Ishikawa (cell line): ENCODE measurements at regions not wholly inside any gene's neighbourhood (a gene's known extent, or its start where the extent isn't known, plus 50 kb on each side); places are given as distances from the start of the nearest gene placed in this dataset.

Experiments
- CEBPB ChIP-seq: IDR thresholded peaks from 2 replicates; pipeline ENCODE4 v1.6.1; 2012
- CREB1 ChIP-seq: IDR thresholded peaks from 2 replicates; pipeline ENCODE4 v1.6.1; 2012; ENCODE audit warnings: low read depth
- EGR1 ChIP-seq: IDR thresholded peaks from 2 replicates; pipeline ENCODE4 v1.6.1; 2012
- EP300 ChIP-seq: IDR thresholded peaks from 2 replicates; pipeline ENCODE4 v1.6.1; 2012; ENCODE audit warnings: borderline replicate concordance
- FOXM1 ChIP-seq: IDR thresholded peaks from 2 replicates; pipeline ENCODE4 v1.6.1; 2012; ENCODE audit warnings: low read depth, borderline replicate concordance
- NFIC ChIP-seq: IDR thresholded peaks from 2 replicates; pipeline ENCODE4 v1.6.1; 2012
- RAD21 ChIP-seq: IDR thresholded peaks from 2 replicates; pipeline ENCODE4 v1.6.1; 2012; ENCODE audit warnings: low read depth
- TAF1 ChIP-seq: IDR thresholded peaks from 2 replicates; pipeline ENCODE4 v1.6.1; 2012; ENCODE audit warnings: low read depth, mild to moderate bottlenecking
- TCF12 ChIP-seq: IDR thresholded peaks from 2 replicates; pipeline ENCODE4 v1.6.1; 2012; ENCODE audit warnings: low read depth
- TEAD4 ChIP-seq: IDR thresholded peaks from 2 replicates; pipeline ENCODE4 v1.6.1; 2012
- YY1 ChIP-seq: IDR thresholded peaks from 2 replicates; pipeline ENCODE4 v1.6.1; 2012; ENCODE audit warnings: low read depth
- ZBTB7A ChIP-seq: IDR thresholded peaks from 2 replicates; pipeline ENCODE4 v1.6.1; 2012; ENCODE audit warnings: low read depth
- TF ChIP-seq, protein P1 (sequence below): IDR thresholded peaks from 2 replicates; pipeline ENCODE4 v1.6.1; 2012
- TF ChIP-seq, protein P2 (sequence below): IDR thresholded peaks from 2 replicates; pipeline ENCODE4 v1.6.1; 2012; ENCODE audit warnings: low read depth, mild to moderate bottlenecking
- TF ChIP-seq, protein P3 (sequence below): IDR thresholded peaks from 2 replicates; pipeline ENCODE4 v1.6.1; 2012

DNA sequence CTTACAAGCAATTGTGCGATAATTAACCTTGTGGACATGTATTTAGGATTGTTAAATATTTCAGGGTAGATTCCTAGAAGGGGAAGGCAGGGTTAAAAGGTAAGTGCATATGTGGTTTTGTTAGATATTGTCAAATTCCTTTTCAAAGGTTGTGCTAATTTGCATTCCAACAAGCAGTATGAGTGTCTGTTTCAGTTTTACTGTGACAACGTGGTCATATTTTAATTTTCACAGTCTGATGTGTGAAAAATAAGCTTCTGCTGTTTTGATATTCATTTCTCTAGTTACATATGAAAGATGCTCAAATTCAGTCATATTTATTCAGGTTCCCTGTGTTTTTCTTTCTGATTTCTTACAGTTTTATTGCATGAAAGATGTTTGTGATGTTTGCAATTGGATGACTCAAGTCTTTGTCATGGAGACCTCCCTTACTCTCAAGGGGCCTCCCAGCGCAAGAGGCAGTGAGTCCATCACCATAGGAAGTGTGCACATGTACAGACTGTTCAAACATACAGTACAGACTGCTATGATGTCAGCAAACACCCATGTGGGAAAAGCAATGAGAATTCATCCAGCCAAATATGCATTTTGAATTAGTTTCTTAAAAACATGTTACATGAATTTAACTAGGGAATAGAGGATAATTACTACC is 310.8 kb downstream of the GALR1 start:
- TF ChIP-seq TEAD4 = no peak
- TF ChIP-seq RAD21 = no peak
- no peak for TF ChIP-seq EP300
- no peak for TF ChIP-seq EGR1

DNA sequence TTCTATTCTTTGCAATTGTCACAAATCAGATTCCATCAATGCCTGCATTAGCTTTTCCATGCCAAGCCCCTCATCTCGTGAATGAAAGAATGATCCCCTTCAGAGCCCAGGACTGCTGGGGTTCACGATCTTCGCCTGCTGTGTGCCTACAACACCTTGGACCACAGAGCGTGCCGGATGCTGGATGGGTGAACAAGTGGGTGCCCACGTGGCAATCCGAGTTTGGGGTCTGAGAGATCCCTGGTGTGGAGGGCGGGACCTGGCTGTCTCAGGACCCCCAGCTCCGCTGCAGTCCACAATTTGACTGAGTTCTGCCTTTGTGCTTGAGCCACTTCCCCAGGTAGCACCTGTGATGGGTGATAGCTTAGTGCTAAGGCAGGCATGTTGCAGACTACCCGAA is 317.0 kb downstream of the GALR1 start:
- TF ChIP-seq YY1 (no peak), EP300 (no peak), EGR1 (no peak), TEAD4 (no peak), TAF1 (no peak), CEBPB (no peak), RAD21 (no peak), FOXM1 (no peak), TCF12 (no peak), ZBTB7A (no peak), NFIC (no peak), CREB1 (no peak)
- TF ChIP-seq, protein P1, sequence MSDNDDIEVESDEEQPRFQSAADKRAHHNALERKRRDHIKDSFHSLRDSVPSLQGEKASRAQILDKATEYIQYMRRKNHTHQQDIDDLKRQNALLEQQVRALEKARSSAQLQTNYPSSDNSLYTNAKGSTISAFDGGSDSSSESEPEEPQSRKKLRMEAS = no peak
- TF ChIP-seq, protein P2, sequence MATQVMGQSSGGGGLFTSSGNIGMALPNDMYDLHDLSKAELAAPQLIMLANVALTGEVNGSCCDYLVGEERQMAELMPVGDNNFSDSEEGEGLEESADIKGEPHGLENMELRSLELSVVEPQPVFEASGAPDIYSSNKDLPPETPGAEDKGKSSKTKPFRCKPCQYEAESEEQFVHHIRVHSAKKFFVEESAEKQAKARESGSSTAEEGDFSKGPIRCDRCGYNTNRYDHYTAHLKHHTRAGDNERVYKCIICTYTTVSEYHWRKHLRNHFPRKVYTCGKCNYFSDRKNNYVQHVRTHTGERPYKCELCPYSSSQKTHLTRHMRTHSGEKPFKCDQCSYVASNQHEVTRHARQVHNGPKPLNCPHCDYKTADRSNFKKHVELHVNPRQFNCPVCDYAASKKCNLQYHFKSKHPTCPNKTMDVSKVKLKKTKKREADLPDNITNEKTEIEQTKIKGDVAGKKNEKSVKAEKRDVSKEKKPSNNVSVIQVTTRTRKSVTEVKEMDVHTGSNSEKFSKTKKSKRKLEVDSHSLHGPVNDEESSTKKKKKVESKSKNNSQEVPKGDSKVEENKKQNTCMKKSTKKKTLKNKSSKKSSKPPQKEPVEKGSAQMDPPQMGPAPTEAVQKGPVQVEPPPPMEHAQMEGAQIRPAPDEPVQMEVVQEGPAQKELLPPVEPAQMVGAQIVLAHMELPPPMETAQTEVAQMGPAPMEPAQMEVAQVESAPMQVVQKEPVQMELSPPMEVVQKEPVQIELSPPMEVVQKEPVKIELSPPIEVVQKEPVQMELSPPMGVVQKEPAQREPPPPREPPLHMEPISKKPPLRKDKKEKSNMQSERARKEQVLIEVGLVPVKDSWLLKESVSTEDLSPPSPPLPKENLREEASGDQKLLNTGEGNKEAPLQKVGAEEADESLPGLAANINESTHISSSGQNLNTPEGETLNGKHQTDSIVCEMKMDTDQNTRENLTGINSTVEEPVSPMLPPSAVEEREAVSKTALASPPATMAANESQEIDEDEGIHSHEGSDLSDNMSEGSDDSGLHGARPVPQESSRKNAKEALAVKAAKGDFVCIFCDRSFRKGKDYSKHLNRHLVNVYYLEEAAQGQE = no peak
- TF ChIP-seq, protein P3, sequence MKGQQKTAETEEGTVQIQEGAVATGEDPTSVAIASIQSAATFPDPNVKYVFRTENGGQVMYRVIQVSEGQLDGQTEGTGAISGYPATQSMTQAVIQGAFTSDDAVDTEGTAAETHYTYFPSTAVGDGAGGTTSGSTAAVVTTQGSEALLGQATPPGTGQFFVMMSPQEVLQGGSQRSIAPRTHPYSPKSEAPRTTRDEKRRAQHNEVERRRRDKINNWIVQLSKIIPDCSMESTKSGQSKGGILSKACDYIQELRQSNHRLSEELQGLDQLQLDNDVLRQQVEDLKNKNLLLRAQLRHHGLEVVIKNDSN = no peak

DNA sequence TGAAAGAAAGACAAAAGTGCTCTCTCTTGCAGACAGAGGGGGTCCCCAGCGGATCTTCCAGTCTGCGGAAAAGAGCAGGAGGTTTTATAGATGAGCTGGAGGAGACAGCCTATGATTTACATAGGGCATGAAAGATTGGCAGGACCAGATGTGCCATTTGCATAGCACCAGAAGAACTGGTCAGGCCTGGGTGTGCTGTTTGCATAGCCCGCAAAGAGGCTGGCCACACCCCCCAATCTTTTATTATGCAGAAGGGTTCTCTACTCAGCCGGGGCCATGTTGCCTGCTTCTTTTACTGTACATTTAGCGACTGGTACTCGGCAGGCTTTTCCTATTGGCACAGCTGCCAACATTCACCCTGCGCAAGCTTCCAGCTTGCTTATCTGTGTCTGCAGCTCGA is 317.6 kb downstream of the GALR1 start:
- TF ChIP-seq CREB1 (no peak), NFIC (no peak), TAF1 (no peak), FOXM1 (no peak), CEBPB (no peak), TCF12 (no peak), ZBTB7A (no peak), EGR1 (no peak), TEAD4 (no peak), EP300 (no peak), RAD21 (no peak)
- TF ChIP-seq, protein P3 = no peak
- TF ChIP-seq, protein P1 = no peak

DNA sequence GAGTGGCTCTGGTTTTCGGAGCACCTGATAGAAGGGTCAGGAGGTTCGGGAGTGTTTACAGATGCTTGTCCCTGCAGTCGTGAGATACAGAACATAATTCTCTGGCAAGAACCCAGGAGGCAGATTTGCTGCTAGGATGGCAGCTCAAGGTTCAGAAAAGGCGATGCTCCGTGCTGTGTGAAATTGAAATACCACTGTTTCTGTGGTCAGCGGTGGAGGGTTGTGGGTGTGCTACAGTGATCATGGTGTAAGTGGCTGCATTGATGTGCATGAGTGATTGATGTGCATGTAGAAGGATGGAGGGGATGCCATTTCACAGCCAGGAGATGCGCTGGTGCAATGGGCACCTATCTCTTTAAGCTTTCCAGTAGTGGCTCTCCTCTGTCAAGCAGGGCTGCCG is 322.1 kb downstream of the GALR1 start:
- TF ChIP-seq, protein P2 = no peak
- TF ChIP-seq ZBTB7A = no peak
- TF ChIP-seq, protein P1 = no peak
- no peak for TF ChIP-seq RAD21
- no peak for TF ChIP-seq YY1
- no peak for TF ChIP-seq TAF1
- TF ChIP-seq EGR1 = no peak
- TF ChIP-seq, protein P3 = no peak
- TF ChIP-seq CREB1 = no peak
- TF ChIP-seq CEBPB = no peak
- no peak for TF ChIP-seq EP300
- TF ChIP-seq TCF12 = no peak
- TF ChIP-seq FOXM1 = no peak
- no peak for TF ChIP-seq TEAD4
- no peak for TF ChIP-seq NFIC

DNA sequence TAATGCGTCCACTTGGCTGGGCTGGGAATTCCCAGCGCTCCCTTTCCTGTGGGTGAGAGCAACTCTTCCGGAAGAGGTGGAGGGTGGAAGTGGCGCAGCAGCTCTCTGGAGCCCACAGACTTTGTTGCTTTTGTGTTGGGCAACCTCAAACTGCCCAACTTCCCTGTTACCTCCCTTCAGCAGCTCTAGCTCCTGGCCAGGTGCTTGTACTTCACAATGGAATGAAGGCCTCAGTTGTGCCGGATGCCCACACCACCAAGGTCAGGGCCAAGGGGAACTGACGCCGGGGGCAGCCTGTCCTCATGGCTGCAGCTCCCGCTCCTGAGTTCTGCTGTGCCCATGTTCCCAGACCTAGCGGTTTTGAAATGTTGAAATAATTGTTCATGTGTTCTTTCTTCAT is 322.9 kb downstream of the GALR1 start:
- TF ChIP-seq EP300 = no peak
- no peak for TF ChIP-seq YY1
- TF ChIP-seq RAD21 = no peak
- TF ChIP-seq, protein P2 = no peak
- TF ChIP-seq, protein P1 = no peak
- TF ChIP-seq CREB1 = no peak
- no peak for TF ChIP-seq NFIC
